SK-N-MC (cell line): ENCODE measurements at regions not wholly inside any gene's neighbourhood (a gene's known extent, or its start where the extent isn't known, plus 50 kb on each side); places are given as distances from the start of the nearest gene placed in this dataset.
"Not testable (repeated sequence)": the region's sequence is repeated elsewhere in the genome, so short reads cannot be mapped to it uniquely, and the experiment has no call there.

Experiments used
- DNase-seq: peaks from one replicate; pipeline ENCODE4 v3.0.0-alpha.2; 2011; ENCODE audit warnings: low read depth, low spot score
- H3K27ac ChIP-seq: fragments of 200-600 bp; sonication (generic); 2 replicates; pipeline ENCODE4 v1.5.1; 2016; ENCODE audit warnings: mixed run types
- H3K36me3 ChIP-seq: fragments of 200-600 bp; sonication (generic); 2 replicates; pipeline ENCODE4 v1.6.1; 2017; ENCODE audit warnings: antibody characterized with exemption, low read length, mixed read lengths; ENCODE audit not compliant: insufficient read depth
- H3K4me3 ChIP-seq: fragments of 200-600 bp; sonication (generic); 2 replicates; pipeline ENCODE4 v1.5.1; 2016
- H3K9ac ChIP-seq: fragments of 200-600 bp; sonication (generic); 2 replicates; pipeline ENCODE4 v1.8.0; 2017; ENCODE audit warnings: mixed run types, mixed read lengths; ENCODE audit not compliant: insufficient read length
- H3K9me3 ChIP-seq: fragments of 200-600 bp; sonication (generic); 2 replicates; pipeline ENCODE4 v1.6.1; 2017; ENCODE audit warnings: low read depth, mild to moderate bottlenecking, antibody characterized with exemption, low read length, moderate library complexity, mixed read lengths
- EZH2 ChIP-seq: fragments of 200-600 bp; sonication (generic); IDR thresholded peaks from one replicate; pipeline ENCODE4 v1.6.1; 2017; ENCODE audit warnings: antibody characterized with exemption
- FOXP2 ChIP-seq: optimal IDR thresholded peaks from 2 replicates; pipeline ENCODE3; 2011; ENCODE audit warnings: mild to moderate bottlenecking, moderate library complexity; ENCODE audit not compliant: insufficient read depth; ENCODE audit errors: extremely low read length, control extremely low read depth
- POLR2AphosphoS5 ChIP-seq: IDR thresholded peaks from 2 replicates; pipeline ENCODE4 v1.6.1; 2012; ENCODE audit warnings: mild to moderate bottlenecking, low read depth, low read length, borderline replicate concordance

DNA sequence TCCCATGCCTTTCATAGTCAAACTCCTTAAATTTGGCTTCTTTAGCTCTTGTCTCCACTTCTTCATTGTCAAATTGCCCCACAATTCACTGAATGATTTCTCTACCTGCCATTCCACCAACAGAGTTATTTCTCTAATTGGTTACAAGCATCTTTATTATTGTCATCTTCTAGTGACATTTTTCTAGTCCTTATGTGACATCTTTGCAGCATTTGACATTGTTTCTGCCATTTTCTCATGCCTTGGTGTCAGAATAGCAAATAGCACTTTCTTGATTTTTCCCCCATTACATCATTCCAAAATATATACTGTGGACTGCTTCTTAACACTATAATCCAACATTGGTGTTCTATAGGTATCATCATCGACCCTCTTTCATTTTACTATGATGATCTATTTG lies 137.7 kb upstream of the HDDC2 start:
- Histone ChIP-seq H3K36me3 (no peaks in the 10 kb centered on the region), H3K4me3 (no peak overlapping the region), H3K9me3 (no peaks in the 10 kb centered on the region), H3K9ac (no peak overlapping the region), H3K27ac (no peak overlapping the region)
- no peak for DNase-seq
- no peak for TF ChIP-seq EZH2
- TF ChIP-seq POLR2AphosphoS5 = no peak
- no peak for TF ChIP-seq FOXP2

- TF ChIP-seq FOXP2 (no peak), POLR2AphosphoS5 (no peak), EZH2 (no peak)
- H3K9ac ChIP-seq = no peak overlapping the region
- H3K4me3 ChIP-seq = no peak overlapping the region
- H3K27ac ChIP-seq = no peak overlapping the region
- DNase-seq = no peak
- H3K36me3 ChIP-seq = no peaks in the 10 kb centered on the region
- no peaks in the 10 kb centered on the region for H3K9me3 ChIP-seq
These were observed 142.5 kb upstream of the HDDC2 start for GRCh38 chr6:125444006-125444923.

DNA sequence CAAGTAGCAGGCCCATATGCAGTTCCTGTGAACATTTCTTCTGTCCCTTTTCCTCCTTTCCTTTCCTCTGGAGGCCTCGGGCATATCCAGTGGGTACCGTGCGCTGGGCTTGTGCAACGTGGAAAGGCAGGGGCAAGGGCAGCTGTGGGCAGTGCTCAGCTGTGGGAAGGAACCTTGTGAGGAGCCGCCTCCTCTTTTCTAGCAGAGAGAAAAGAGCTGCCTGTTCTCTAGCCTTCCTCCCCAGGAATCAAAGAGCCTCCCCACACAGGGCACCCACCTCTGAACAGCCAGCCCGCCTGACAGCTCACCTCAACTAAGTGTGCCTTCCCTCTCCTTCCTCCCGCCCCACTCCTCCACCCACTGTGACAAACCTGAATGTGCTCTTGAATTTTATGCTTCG lies 143.3 kb upstream of the HDDC2 start:
- no peak overlapping the region for H3K9ac ChIP-seq
- DNase-seq = no peak
- no peak for TF ChIP-seq POLR2AphosphoS5
- no peak for TF ChIP-seq EZH2
- TF ChIP-seq FOXP2 = no peak
- no peaks in the 10 kb centered on the region for H3K36me3 ChIP-seq
- no peak overlapping the region for H3K27ac ChIP-seq
- H3K4me3 ChIP-seq = no peak overlapping the region
- H3K9me3 ChIP-seq = no peaks in the 10 kb centered on the region

GRCh38 chr6:125446011-125446410 lies 144.2 kb upstream of the HDDC2 start:
- no peak for DNase-seq
- Histone ChIP-seq H3K27ac (no peak overlapping the region), H3K9ac (no peak overlapping the region), H3K4me3 (no peak overlapping the region), H3K9me3 (no peaks in the 10 kb centered on the region), H3K36me3 (no peaks in the 10 kb centered on the region)
- TF ChIP-seq EZH2 (no peak), POLR2AphosphoS5 (no peak), FOXP2 (no peak)

GRCh38 chr6:125451750-125452149 lies 150.0 kb upstream of the HDDC2 start:
- H3K27ac ChIP-seq = no peak overlapping the region
- no peaks in the 10 kb centered on the region for H3K9me3 ChIP-seq
- DNase-seq = no peak
- no peaks in the 10 kb centered on the region for H3K36me3 ChIP-seq
- H3K4me3 ChIP-seq = no peak overlapping the region
- TF ChIP-seq EZH2 (no peak), POLR2AphosphoS5 (no peak), FOXP2 (no peak)
- H3K9ac ChIP-seq = no peak overlapping the region

DNA sequence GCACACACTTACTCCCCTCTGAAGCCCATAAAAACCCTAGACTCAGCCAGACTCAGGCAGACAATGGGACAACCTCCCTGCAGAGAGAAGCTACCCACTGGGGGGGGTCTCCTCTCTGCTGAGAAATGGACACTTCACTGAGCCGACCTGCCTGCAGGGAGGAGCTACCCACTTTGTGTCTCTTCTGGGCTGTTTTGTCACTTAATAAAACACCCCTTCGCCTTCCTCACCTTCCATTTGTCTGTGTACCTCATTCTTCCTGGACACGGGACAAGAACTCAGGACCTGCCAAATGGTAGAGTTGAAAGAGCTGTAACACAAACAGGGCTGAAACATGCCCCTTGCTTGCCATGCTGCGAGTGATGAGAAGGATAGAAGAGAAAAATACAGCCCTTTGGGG lies 151.7 kb upstream of the HDDC2 start:
- H3K36me3 ChIP-seq = no peaks in the 10 kb centered on the region
- H3K9ac ChIP-seq = no peak overlapping the region
- no peak for DNase-seq
- no peak overlapping the region for H3K27ac ChIP-seq
- H3K4me3 ChIP-seq = no peak overlapping the region
- no peak for TF ChIP-seq POLR2AphosphoS5
- TF ChIP-seq FOXP2 = no peak
- TF ChIP-seq EZH2 = no peak
- no peaks in the 10 kb centered on the region for H3K9me3 ChIP-seq

DNA sequence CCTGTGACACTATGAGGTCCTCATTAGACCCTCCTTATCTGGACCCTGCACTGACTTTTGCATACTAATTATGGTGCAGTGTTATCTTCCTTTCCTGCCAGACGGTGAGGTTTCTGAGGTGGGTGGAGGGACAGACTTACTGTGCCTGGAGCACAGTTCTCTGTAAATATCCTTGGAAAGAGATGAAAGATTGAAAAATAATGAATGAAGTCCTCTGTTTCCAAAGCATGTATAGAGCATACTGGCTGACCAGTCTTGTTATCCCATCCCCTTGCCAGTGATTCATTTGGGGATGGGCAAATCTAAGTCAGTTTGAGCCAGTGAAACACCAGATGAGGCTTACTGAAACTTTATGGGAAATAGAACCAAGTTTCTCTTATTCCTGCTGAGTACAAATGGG lies 152.6 kb upstream of the HDDC2 start:
- Histone ChIP-seq H3K27ac (no peak overlapping the region), H3K4me3 (no peak overlapping the region), H3K9me3 (no peaks in the 10 kb centered on the region), H3K9ac (no peak overlapping the region), H3K36me3 (no peaks in the 10 kb centered on the region)
- TF ChIP-seq FOXP2 = no peak
- no peak for TF ChIP-seq EZH2
- TF ChIP-seq POLR2AphosphoS5 = no peak
- DNase-seq = no peak

DNA sequence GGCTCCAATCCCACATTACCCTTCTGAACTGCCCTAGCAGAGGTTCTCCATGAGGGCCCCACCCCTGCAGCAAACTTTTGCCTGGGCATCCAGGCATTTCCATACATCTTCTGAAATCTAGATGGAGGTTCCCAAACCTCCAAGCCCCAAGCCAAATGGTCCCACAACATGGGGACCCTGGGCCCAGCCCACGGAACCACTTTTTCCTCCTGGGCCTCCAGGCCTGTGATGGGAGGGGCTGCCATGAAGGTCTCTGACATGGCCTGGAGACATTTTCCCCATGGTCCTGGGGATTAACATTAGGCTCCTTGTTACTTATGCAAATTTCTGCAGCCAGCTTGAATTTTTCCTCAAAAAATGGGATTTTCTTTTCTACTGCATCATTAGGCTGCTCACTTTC lies 156.7 kb upstream of the HDDC2 start:
- H3K9me3 ChIP-seq = not testable (repeated sequence)

GRCh38 chr6:125465332-125465731 lies 163.6 kb upstream of the HDDC2 start:
- H3K27ac ChIP-seq, H3K9me3 ChIP-seq, H3K9ac ChIP-seq, H3K36me3 ChIP-seq, H3K4me3 ChIP-seq, DNase-seq: not testable (repeated sequence)

More for the DNA sequence above, 156.7 kb upstream of the HDDC2 start:
- not testable (repeated sequence) for DNase-seq, H3K4me3 ChIP-seq, H3K27ac ChIP-seq, H3K9ac ChIP-seq, H3K36me3 ChIP-seq
